ENCODE measurements at regions not wholly inside any gene's neighbourhood (a gene's known extent, or its start where the extent isn't known, plus 50 kb on each side); places are given as distances from the start of the nearest gene placed in this dataset.

DNA sequence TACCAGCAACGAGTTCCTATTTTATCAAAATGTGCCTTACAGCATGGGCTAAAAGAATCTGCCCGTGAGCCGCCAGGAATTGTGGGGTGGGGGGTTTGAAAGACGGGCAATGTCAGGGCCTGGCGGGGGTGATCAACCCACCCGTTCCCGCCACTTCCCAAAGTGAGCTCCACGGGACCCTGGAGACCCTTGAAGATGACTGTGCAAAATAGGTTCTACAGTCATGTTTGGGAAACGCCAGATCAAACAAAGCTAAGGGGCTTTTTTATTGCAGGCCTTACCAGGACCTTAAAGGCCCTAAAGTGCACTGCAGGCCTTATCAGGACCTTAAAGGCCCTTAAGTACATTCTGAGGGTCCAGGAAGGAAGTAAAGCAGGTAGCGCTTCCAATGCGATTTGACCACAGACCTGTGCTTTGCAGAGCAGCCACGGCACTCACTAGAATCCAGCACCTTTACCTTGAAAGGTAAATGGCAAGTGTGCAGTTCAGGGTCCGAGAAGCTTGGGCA, 404.1 kb downstream of the SHANK2 start:
- DNase-seq (ENCODE audit: low spot score), result no peak

DNA sequence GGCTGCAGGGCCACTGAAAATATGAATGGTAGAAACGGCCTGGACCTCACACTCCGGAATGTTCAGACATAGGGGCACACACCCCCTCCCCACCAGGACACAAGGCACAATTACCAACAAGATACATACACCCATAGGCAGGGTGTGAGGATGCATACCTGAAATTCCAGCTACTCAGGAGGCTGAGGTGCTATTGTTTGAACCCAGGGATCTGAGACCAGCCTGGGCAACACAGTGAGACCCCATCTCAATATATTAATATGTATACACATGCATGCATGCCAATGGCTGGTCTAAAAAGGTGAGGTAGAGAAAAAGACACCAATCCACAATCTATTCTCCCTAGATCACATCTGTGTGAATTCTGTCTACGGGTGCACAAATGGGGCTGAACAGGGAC, 403.3 kb downstream of the SHANK2 start:
- DNase-seq (ENCODE audit: low spot score), result no peak

GRCh38 chr11:70851308-70851707, 401.1 kb downstream of the SHANK2 start:
- no peak for DNase-seq (ENCODE audit: low spot score)

GRCh38 chr11:70851907-70852306, 400.5 kb downstream of the SHANK2 start:
- DNase-seq (ENCODE audit: low spot score), result no peak

DNA sequence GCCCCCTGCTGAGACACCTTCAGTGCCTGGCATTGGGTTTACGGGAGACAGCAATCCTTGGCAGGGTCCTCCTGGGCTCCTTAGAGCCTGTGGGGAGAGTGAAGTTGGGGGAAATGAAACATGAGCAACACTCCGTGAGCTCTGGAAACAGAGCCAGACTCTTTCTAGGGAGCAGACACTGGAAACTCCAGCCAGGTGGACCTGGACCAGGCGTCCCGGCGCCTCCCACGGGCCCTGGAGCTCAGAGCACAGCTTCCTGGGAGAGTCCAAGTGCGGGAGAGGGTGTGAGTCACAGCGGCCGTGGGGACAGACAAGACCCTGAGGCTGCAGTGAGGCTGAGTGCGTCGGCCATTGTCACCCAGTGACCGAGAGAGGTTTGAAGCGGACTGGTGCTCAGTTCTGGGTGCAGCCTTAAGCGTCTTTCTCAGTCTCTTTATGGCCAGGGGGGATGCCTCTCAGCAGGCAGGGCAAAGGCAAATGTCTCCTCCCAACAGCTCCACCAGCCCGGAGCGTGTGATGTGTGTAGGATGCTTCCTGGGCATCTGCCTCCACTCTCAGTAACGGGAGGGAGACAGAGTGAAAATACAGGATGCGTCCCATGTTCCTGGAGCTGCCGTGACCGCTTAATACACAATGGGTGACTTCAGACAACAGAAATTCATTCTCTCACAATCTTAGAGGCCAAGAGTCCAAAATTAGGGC, 399.2 kb downstream of the SHANK2 start:
- no peak for DNase-seq (ENCODE audit: low spot score)

GRCh38 chr11:70853770-70854108, 398.6 kb downstream of the SHANK2 start:
- no peak for DNase-seq (ENCODE audit: low spot score)

DNA sequence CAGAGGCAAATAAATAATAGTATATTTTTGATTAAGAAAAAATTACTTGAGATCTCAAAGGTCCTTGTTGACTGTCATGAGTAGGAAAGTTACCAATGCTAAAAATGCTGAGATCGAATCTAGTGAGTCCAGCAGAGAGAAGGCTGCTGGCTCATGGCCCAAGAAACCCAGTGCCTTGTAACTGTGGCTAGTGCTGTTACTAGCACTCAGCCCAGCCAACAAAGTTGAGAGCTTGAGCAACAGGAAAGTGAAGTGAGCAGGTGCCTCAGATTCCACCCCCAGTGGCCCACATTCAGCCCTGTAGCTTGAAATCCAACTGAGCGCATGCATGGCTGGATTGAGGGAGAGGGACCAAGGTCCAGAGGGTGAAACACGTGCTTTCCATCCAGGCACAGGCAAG, 398.2 kb downstream of the SHANK2 start:
- DNase-seq (ENCODE audit: low spot score), result no peak

- no peak for DNase-seq (ENCODE audit: low spot score)
Observed at GRCh38 chr11:70854901-70855556, 397.3 kb downstream of the SHANK2 start.

- no peak for DNase-seq (ENCODE audit: low spot score)
Observed at GRCh38 chr11:70857894-70858293, 394.5 kb downstream of the SHANK2 start.

DNA sequence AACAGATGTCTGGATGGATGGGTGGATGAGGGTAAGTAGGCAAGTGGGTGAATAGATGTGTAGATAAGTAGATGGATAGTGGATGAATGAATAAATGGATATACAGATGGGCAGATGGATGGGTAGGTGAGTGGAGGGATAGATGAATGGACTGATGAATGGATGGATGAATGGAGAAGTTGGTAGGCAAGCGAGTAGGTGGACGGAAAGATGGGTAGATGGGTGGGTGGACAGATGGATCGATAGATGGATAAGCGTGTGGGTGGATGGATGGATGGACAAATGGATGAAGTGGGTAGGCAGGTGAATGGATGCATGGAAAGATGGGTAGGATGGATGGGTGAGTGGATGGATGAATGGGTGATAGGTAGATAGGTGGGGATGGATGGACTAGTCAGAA, 393.2 kb downstream of the SHANK2 start:
- DNase-seq (ENCODE audit: low spot score), result no peak

GRCh38 chr11:70860888-70861287, 391.5 kb downstream of the SHANK2 start:
- no peak for DNase-seq (ENCODE audit: low spot score)

GRCh38 chr11:70861559-70861958, 390.8 kb downstream of the SHANK2 start:
- DNase-seq (ENCODE audit: low spot score), result no peak

- DNase-seq (ENCODE audit: low spot score), result no peak
Observed at GRCh38 chr11:70862093-70862492, 390.3 kb downstream of the SHANK2 start.

DNA sequence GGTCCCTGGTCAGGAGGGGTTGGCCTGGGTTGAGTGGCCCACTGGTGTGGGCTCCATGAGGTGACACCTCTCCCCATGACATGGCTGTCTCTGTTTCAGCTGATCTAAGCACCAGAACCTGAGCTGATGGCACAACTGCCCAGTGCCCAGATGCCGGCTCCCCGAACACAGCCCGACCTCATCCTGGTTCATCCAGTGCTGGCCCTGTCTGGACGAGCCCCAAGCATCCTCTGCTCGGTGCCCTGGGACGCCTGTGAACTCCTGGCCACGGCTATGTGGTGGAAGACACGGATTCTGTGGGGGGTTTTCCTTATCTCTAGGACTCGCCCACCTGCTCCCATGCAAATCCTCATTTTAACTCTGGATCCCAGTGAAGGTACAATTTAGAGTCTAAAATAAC, 389.2 kb downstream of the SHANK2 start:
- DNase-seq (ENCODE audit: low spot score), result no peak

DNA sequence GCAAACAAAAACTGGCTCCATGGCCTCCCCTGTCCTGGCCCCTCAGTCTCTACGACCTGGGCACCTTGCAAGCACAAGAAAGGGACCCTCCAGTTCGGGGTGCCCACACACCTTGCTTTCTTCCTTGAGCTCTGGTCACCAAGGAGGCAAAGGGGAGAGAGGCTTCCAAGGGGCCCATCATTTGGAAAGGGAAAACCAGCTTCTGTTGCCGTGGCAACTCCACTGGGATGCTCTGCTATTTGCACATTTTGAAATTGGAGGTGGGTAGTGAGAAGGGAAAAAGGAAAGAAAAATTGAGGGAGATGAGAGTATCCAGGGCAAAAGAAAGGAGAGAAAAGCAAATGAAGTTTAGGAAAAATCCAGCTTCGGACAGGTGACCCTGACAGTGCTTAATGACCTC, 388.4 kb downstream of the SHANK2 start:
- no peak for DNase-seq (ENCODE audit: low spot score)

DNA sequence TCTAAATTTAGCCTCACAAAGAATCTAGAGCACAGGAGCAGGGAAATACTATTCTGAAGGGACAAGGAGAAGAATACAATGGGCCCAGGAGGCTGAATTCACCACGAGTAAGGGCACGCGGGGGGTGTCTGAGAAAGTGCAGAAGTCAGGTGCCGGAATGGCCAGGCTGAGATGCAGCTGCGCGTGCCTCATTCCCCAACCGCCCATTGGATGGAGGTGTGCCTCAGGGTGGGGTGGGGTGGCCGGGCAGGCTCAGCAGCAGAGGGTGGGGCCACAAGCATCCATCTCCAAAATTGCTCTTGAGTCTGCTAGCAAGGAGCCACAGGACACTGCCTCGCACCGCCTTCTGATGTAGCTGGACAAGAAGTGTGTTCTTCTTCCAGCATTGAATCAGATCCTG, 387.0 kb downstream of the SHANK2 start:
- DNase-seq (ENCODE audit: low spot score), result no peak

- DNase-seq (ENCODE audit: low spot score), result no peak
Observed at GRCh38 chr11:70866834-70867233, 385.5 kb downstream of the SHANK2 start.

GRCh38 chr11:70867281-70868047, 384.9 kb downstream of the SHANK2 start:
- no peak for DNase-seq (ENCODE audit: low spot score)

DNA sequence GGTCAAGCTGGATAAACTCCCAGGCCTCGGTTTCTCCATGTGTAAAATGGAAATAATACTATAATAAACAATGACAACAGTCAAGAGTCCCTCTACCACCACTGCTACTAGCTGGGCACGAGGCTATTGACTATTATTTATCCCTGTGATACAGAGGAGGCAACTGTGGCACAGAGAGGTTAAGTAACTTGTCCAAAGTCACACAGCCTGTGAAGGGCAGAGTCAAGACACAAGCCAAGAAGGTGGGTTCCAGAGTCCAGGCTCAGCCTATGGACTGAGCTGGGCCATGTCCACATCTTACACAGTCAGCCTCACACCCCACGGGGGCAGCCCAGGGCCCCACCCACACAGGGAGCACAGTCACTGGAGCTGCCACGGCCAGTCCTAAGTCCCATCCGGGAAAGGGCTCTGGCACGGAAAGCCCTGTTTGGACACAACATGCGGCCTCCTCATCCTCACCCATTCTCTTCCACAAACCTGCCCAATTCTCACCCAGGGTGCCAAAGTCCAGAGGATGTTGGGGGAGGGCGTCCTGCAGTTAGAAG, 384.0 kb downstream of the SHANK2 start:
- no peak for DNase-seq (ENCODE audit: low spot score)

- DNase-seq (ENCODE audit: low spot score), result no peak
Observed at GRCh38 chr11:70869054-70869453, 383.3 kb downstream of the SHANK2 start.

GRCh38 chr11:70871881-70872280, 380.5 kb downstream of the SHANK2 start:
- peak; percentile 32 for DNase-seq (ENCODE audit: low spot score)

GRCh38 chr11:70872299-70872698, 380.1 kb downstream of the SHANK2 start:
- DNase-seq (ENCODE audit: low spot score), result no peak

Data from AG20443 (cell line).